ENCODE measurements at regions not wholly inside any gene's neighbourhood (a gene's known extent, or its start where the extent isn't known, plus 50 kb on each side); places are given as distances from the start of the nearest gene placed in this dataset.

- H3K27ac ChIP-seq, result no peak overlapping the region
- H3K4me3 ChIP-seq (ENCODE audit: low read depth, low read length), result no peak overlapping the region
- H3K36me3 ChIP-seq (ENCODE audit: control insufficient read depth, insufficient read depth, low read length), result no peaks in the 10 kb centered on the region
- H3K4me2 ChIP-seq (ENCODE audit: low read length), result no peak overlapping the region
- H2AFZ ChIP-seq, result no peak overlapping the region
- no peaks in the 10 kb centered on the region for H3K79me2 ChIP-seq
- TF ChIP-seq, protein P1, sequence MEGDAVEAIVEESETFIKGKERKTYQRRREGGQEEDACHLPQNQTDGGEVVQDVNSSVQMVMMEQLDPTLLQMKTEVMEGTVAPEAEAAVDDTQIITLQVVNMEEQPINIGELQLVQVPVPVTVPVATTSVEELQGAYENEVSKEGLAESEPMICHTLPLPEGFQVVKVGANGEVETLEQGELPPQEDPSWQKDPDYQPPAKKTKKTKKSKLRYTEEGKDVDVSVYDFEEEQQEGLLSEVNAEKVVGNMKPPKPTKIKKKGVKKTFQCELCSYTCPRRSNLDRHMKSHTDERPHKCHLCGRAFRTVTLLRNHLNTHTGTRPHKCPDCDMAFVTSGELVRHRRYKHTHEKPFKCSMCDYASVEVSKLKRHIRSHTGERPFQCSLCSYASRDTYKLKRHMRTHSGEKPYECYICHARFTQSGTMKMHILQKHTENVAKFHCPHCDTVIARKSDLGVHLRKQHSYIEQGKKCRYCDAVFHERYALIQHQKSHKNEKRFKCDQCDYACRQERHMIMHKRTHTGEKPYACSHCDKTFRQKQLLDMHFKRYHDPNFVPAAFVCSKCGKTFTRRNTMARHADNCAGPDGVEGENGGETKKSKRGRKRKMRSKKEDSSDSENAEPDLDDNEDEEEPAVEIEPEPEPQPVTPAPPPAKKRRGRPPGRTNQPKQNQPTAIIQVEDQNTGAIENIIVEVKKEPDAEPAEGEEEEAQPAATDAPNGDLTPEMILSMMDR (IDR thresholded peaks at IDR 0.05), result no peak
- no peaks in the 10 kb centered on the region for H3K27me3 ChIP-seq (ENCODE audit: control insufficient read depth, insufficient read depth, low read length)
- H3K9ac ChIP-seq, result no peak overlapping the region
- H3K4me1 ChIP-seq, result no peaks in the 10 kb centered on the region
- no peaks in the 10 kb centered on the region for H3K9me3 ChIP-seq (ENCODE audit: control insufficient read depth, low read length)
Observed at GRCh38 chr5:74152625-74153254, 487.8 kb downstream of the ENC1 start.

DNA sequence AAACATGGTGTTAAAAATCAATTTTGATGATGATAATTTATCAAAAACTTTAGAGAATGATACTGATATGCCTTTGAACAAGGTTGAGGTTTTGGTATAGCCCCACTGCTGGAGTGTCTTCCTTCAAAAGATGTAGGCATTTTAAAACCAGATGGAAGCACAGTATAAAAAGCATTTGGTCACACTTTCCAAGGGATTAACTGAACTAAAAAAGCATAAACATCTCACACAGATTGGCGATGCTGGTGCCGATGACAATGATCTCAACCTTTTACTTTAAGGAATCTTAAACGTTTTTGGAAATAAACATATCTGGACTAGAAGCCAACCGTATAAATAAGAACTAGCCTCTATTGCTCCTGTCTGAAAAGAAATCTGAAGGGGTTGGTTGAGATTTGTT, 488.4 kb downstream of the ENC1 start:
- Histone ChIP-seq H3K9me3 (ENCODE audit: control insufficient read depth, low read length) (no peaks in the 10 kb centered on the region), H3K4me3 (ENCODE audit: low read depth, low read length) (no peak overlapping the region), H3K79me2 (no peaks in the 10 kb centered on the region), H2AFZ (no peak overlapping the region), H3K4me2 (ENCODE audit: low read length) (no peak overlapping the region), H3K4me1 (no peaks in the 10 kb centered on the region), H3K36me3 (ENCODE audit: control insufficient read depth, insufficient read depth, low read length) (no peaks in the 10 kb centered on the region), H3K27me3 (ENCODE audit: control insufficient read depth, insufficient read depth, low read length) (no peaks in the 10 kb centered on the region), H3K27ac (no peak overlapping the region), H3K9ac (no peak overlapping the region)
- TF ChIP-seq, protein P1 (IDR thresholded peaks at IDR 0.05), result no peak

GRCh38 chr5:74149395-74149794, 491.1 kb downstream of the ENC1 start:
- H2AFZ ChIP-seq, result no peak overlapping the region
- H3K79me2 ChIP-seq, result no peaks in the 10 kb centered on the region
- no peak overlapping the region for H3K4me3 ChIP-seq (ENCODE audit: low read depth, low read length)
- H3K9ac ChIP-seq, result no peak overlapping the region
- H3K36me3 ChIP-seq (ENCODE audit: control insufficient read depth, insufficient read depth, low read length), result no peaks in the 10 kb centered on the region
- H3K27me3 ChIP-seq (ENCODE audit: control insufficient read depth, insufficient read depth, low read length), result no peaks in the 10 kb centered on the region
- no peak overlapping the region for H3K27ac ChIP-seq
- no peaks in the 10 kb centered on the region for H3K9me3 ChIP-seq (ENCODE audit: control insufficient read depth, low read length)
- H3K4me2 ChIP-seq (ENCODE audit: low read length), result no peak overlapping the region
- no peaks in the 10 kb centered on the region for H3K4me1 ChIP-seq
- TF ChIP-seq, protein P1 (IDR thresholded peaks at IDR 0.05), result no peak

DNA sequence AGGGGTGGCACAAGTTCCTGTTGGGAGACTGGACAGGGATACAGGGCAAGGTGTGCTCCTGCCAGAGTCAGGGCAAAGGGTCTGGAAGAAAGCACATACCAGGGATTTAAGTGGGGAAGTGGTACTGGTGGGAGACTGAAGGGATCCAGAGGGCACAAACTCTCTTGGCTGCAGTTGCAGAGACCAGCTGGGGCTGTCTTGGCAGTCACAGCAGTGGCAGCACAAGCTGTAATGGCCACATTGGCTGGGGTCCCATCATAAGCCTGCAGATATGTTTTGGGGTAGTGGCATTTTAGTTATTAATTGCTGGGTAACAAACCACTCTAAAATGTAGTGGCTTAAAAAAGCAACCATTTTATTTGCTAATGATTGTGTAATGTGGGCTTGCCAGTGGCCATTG, 492.2 kb downstream of the ENC1 start:
- H3K9ac ChIP-seq, result no peak overlapping the region
- TF ChIP-seq, protein P1 (IDR thresholded peaks at IDR 0.05), result no peak
- H2AFZ ChIP-seq, result no peak overlapping the region
- no peak overlapping the region for H3K27ac ChIP-seq
- no peaks in the 10 kb centered on the region for H3K36me3 ChIP-seq (ENCODE audit: control insufficient read depth, insufficient read depth, low read length)
- no peaks in the 10 kb centered on the region for H3K79me2 ChIP-seq
- H3K4me3 ChIP-seq (ENCODE audit: low read depth, low read length), result no peak overlapping the region
- no peaks in the 10 kb centered on the region for H3K4me1 ChIP-seq
- H3K4me2 ChIP-seq (ENCODE audit: low read length), result no peak overlapping the region
- no peaks in the 10 kb centered on the region for H3K9me3 ChIP-seq (ENCODE audit: control insufficient read depth, low read length)
- no peaks in the 10 kb centered on the region for H3K27me3 ChIP-seq (ENCODE audit: control insufficient read depth, insufficient read depth, low read length)

GRCh38 chr5:74146796-74147195, 493.7 kb downstream of the ENC1 start:
- H3K9ac ChIP-seq, result no peak overlapping the region
- H3K36me3 ChIP-seq (ENCODE audit: control insufficient read depth, insufficient read depth, low read length), result no peaks in the 10 kb centered on the region
- H2AFZ ChIP-seq, result no peak overlapping the region

More at GRCh38 chr5:74146796-74147195, 493.7 kb downstream of the ENC1 start:
- no peaks in the 10 kb centered on the region for H3K79me2 ChIP-seq
- no peak overlapping the region for H3K4me3 ChIP-seq (ENCODE audit: low read depth, low read length)
- TF ChIP-seq, protein P1 (IDR thresholded peaks at IDR 0.05), result no peak
- H3K9me3 ChIP-seq (ENCODE audit: control insufficient read depth, low read length), result no peaks in the 10 kb centered on the region
- H3K4me2 ChIP-seq (ENCODE audit: low read length), result no peak overlapping the region
- H3K27ac ChIP-seq, result no peak overlapping the region
- H3K27me3 ChIP-seq (ENCODE audit: control insufficient read depth, insufficient read depth, low read length), result no peaks in the 10 kb centered on the region
- no peaks in the 10 kb centered on the region for H3K4me1 ChIP-seq

Data from parathyroid adenoma (tissue), 2 donors.